Large intestine (tissue), 3 donors: ENCODE measurements at regions not wholly inside any gene's neighbourhood (a gene's known extent, or its start where the extent isn't known, plus 50 kb on each side); places are given as distances from the start of the nearest gene placed in this dataset.

Source experiments
- DNase-seq, 2 donors: peaks; one replicate each; pipeline versions ENCODE4 v3.0.0 to v3.0.0-alpha.2; 2013
- H3K27ac ChIP-seq: one replicate; pipeline ENCODE4 v1.5.1; 2013; ENCODE audit warnings: low read length
- H3K27me3 ChIP-seq: 2 replicates; pipeline ENCODE4 v1.6.1; 2013; ENCODE audit warnings: low read length; ENCODE audit not compliant: control insufficient read depth, insufficient read depth
- H3K36me3 ChIP-seq: 2 replicates; pipeline ENCODE4 v1.6.1; 2013; ENCODE audit warnings: low read length; ENCODE audit not compliant: control insufficient read depth, insufficient read depth
- H3K4me1 ChIP-seq: one replicate; pipeline ENCODE4 v1.6.1; 2013; ENCODE audit warnings: low read length; ENCODE audit not compliant: control insufficient read depth, insufficient read depth
- H3K4me3 ChIP-seq: one replicate; pipeline ENCODE4 v1.5.1; 2013; ENCODE audit warnings: low read length
- H3K9me3 ChIP-seq: one replicate; pipeline ENCODE4 v1.6.1; 2013; ENCODE audit warnings: mild to moderate bottlenecking, low read depth, low read length, moderate library complexity; ENCODE audit not compliant: control insufficient read depth
- WGBS: methylation state at CpG from one replicate; pipeline ENCODE4 v1.1.5; 2013; ENCODE audit warnings: low lambda C conversion rate; ENCODE audit not compliant: insufficient coverage; 5-methylcytosine and 5-hydroxymethylcytosine counted together

DNA sequence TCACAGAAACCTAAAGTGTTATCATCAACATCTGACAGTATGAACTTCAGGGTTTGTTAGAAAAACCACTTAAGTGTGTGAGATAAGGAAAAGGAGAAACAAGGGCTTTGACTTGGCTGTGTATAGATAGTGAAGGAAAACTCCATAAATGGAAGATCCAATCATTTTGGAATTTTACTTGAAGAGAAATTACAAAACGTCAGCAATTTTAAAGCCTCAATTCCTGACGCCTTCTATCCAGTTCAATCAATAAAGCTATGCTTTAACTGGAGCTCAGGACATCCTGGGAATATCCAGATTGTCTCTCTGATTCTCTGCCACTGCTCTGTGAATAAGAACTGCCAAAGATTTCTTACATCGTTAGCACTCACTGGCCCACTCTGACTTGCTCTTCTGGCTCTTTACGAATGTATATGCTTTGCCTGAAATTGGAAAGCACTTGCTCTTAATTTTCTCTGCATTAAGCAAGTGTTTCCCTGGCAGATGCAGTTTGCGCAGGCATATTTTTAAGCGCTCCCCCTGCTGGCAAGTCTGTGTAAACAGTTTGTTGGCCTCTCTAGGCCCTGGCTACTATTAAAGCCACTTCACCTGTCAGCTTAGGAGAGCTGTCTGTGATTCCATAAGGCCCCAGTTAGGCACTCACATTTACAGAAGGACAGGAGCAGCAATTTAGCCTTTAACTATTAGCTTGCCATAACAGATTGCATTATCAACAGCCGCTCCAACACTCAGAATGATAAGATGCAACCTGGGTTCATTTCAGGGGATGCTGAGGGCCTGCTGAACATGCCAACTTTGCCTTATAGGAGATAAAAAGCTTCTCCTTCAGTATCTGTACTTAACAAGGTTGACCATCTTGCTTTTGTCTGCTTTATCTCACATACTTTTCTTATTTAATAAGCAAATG lies 251.4 kb upstream of the DDX53 start:
- no CpG with 5 or more reads among the region's 7 CpGs for WGBS
- H3K4me3 ChIP-seq: no peak overlapping the region
- no peaks in the 10 kb centered on the region for H3K36me3 ChIP-seq
- H3K27ac ChIP-seq: peak overlapping the region; percentile 5
- DNase-seq: peak; percentile 37 to 39
- no peaks in the 10 kb centered on the region for H3K4me1 ChIP-seq
- no peaks in the 10 kb centered on the region for H3K27me3 ChIP-seq
- H3K9me3 ChIP-seq: no peaks in the 10 kb centered on the region

DNA sequence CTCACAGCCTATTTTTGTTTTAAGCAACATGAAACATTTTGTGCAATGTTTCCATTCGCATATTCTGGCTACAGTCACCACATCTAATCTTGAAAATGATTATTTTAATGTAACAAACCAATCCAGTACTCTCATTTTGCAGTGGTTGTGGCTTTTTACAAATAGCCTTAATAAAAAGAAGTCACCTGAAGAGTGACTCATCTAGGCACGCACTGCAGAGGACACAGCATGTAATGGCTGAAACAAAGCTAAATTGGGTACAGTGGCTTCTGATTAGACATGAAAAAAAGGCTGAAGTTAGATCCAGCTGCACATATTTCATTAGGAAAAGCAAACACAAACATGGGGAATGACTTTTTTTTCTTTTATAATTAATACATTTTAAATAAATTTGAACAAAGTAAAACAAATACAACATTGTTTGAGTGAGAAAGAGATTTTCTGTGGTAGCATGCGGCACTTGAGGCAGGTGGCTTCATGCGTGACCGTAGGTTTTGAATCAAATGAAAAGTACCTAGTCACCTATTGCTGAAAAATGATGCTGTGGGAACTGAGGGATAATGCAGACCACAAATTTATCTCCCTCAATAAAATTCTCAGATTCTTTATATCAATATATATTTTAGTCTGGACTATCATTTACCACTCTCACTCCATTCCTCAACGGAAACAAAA lies 240.8 kb upstream of the DDX53 start:
- no peaks in the 10 kb centered on the region for H3K9me3 ChIP-seq
- 80% methylated on average over 1 of the region's 6 CpGs for WGBS
- no peaks in the 10 kb centered on the region for H3K36me3 ChIP-seq
- no peaks in the 10 kb centered on the region for H3K27me3 ChIP-seq
- H3K27ac ChIP-seq: no peak overlapping the region
- H3K4me3 ChIP-seq: no peak overlapping the region
- no peak for DNase-seq
- no peaks in the 10 kb centered on the region for H3K4me1 ChIP-seq

DNA sequence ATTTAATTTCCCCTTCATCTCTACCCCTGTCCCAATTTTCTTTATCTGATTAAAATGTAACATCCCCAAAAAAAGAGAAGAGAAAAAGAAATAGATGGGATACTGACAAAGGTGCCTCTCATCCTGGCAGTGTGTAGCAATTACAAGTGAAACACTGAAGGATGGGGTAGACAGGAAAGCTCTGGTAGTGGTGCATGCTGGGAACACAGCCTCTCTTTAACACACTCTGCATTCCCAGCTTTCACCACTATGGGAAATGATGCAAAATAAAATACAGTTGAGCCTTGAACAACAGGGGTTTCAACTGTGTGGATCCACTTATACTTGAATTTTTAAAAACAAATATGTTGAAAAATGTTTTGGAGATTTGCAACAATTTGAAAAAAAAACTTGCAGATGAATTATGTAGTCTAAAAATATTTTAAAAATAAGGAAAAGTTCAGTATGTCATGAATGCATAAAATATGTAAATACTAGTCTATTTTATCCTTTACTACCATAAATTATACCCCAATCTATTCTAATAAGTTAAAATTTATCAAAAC lies 239.2 kb upstream of the DDX53 start:
- Histone ChIP-seq H3K4me1 (no peaks in the 10 kb centered on the region), H3K27ac (no peak overlapping the region), H3K4me3 (no peak overlapping the region), H3K27me3 (no peaks in the 10 kb centered on the region), H3K9me3 (no peaks in the 10 kb centered on the region), H3K36me3 (no peaks in the 10 kb centered on the region)
- no peak for DNase-seq

DNA sequence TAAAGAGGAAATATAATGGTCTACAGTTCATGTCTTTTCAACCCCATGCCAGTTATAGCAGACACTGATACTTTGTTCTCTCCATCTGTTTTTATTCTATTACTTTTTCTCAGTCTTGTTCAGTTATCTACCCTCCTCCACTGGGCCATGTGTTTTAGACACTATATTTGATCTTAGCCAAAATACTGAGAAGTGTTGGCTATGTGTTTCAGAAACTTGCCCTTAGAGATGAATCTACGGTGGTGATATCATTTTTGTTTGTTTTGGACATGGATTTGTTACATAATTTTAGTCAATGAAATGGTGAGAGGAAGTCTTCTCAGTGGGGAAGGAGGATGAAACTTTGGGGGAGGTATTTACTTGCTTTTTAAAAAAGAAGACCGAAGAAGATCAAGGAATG lies 211.5 kb upstream of the DDX53 start:
- 100% methylated on average over 1 of the region's 2 CpGs for WGBS
- DNase-seq: no peak
- H3K4me3 ChIP-seq: no peak overlapping the region
- no peak overlapping the region for H3K27ac ChIP-seq
- no peaks in the 10 kb centered on the region for H3K4me1 ChIP-seq
- H3K36me3 ChIP-seq: no peaks in the 10 kb centered on the region
- H3K27me3 ChIP-seq: no peaks in the 10 kb centered on the region
- no peaks in the 10 kb centered on the region for H3K9me3 ChIP-seq

DNA sequence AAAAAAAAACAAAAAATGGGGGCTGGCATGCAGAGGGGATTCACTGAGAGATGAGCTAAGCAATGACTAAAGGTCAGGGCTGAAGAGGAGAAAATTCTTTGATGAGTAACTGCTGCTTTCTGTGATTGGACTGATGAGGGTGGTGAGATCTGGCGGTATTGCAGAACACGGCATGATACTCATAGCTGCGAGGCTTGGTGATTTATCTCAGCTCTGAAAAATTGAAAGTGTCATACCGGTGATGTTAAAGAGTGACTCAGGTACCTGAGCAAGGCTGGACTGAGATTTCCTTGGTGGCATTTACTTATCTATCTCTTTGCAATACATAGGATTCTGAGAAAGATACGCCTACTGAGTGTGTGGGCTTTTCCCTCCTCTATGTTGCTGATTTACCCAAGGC lies 204.1 kb upstream of the DDX53 start:
- no peak for DNase-seq
- H3K4me3 ChIP-seq: no peak overlapping the region
- H3K9me3 ChIP-seq: no peaks in the 10 kb centered on the region
- H3K4me1 ChIP-seq: no peaks in the 10 kb centered on the region
- H3K27me3 ChIP-seq: no peaks in the 10 kb centered on the region
- WGBS: no CpG with 5 or more reads among the region's 5 CpGs
- no peaks in the 10 kb centered on the region for H3K36me3 ChIP-seq
- H3K27ac ChIP-seq: no peak overlapping the region

DNA sequence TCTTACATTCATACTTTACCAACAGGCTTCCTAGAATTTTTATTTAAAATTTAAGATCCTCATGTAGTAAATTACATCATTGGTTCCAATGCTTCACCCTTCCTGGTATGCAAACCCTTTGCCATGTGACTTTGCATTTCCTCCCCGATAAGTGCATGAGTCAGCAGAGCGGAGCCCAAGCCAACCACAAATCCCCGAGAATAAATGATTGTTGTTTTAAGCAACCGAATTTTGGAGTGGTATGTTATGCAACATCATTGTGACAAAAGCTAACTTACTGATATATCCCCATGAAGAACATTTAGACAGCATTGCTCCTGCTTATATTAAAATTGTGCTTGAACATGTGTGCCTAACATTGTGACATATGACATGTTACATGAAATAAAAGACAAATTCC lies 199.4 kb upstream of the DDX53 start:
- Histone ChIP-seq H3K27ac (no peak overlapping the region), H3K36me3 (no peaks in the 10 kb centered on the region), H3K4me3 (no peak overlapping the region), H3K9me3 (no peaks in the 10 kb centered on the region), H3K4me1 (no peaks in the 10 kb centered on the region), H3K27me3 (no peaks in the 10 kb centered on the region)
- no peak for DNase-seq
- no CpG with 5 or more reads among the region's 4 CpGs for WGBS

DNA sequence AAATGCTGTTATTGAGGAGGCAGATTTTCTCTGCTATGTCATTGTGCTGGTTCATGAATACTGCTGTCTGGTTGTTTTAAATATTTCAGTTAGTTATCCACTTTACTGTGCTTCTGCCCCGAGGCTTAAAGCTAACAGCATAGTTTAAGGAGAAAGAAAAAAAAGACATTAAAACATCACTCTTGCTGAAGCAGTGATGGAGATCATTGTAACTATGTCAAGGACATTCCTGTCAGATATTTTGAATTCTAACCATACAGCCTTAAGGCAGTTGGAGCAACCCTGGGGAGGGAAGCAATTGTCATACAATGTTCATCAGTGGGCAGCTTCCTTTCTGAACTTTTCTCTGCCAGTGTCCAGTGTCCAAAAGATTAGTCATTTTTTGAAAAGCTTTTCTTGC lies 199.0 kb upstream of the DDX53 start:
- Histone ChIP-seq H3K27ac (no peak overlapping the region), H3K4me3 (no peak overlapping the region)
- no CpG with 5 or more reads among the region's 1 CpG for WGBS

DNA sequence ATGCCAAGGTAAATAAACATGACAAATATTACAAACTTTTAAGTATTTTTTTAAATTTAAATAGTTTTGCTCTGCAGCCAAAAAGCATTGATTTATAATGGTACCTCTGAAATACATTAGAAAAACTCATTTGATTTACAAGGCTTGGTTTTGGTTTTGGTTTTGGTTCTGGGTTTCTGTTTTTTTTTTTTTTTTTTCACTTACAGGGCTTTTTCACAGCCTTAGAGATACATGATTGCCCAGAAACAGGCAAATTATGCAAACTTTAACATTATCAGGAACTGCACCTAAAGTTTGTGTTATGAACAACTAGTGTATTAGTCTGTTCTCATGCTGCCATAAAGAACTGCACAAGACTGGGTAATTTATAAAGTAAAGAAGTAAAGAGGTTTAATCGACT lies 196.4 kb upstream of the DDX53 start:
- H3K9me3 ChIP-seq: no peaks in the 10 kb centered on the region
- no peak overlapping the region for H3K4me3 ChIP-seq
- no CpG with 5 or more reads among the region's 1 CpG for WGBS
- H3K27me3 ChIP-seq: no peaks in the 10 kb centered on the region
- no peak for DNase-seq
- H3K4me1 ChIP-seq: no peaks in the 10 kb centered on the region
- H3K27ac ChIP-seq: no peak overlapping the region
- no peaks in the 10 kb centered on the region for H3K36me3 ChIP-seq

More for the DNA sequence above, 199.0 kb upstream of the DDX53 start:
- no peak for DNase-seq
- Histone ChIP-seq H3K9me3 (no peaks in the 10 kb centered on the region), H3K4me1 (no peaks in the 10 kb centered on the region), H3K36me3 (no peaks in the 10 kb centered on the region), H3K27me3 (no peaks in the 10 kb centered on the region)

DNA sequence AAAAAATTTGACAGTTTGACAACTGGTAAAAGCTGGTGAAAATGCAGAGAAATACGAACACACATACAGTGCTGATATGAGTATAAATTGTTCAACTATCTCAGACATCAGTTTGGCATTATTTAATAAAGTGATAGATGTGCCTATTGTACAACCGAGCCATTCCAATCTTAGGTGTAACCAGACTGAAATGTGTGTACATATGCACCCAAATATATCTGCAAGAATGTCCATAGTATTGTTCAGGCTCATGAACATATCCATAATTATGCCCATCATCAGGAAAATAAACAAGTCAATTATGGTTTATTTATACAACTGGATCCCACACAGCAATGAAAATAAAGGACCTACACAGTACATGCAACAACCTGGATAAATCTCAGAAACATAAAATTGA lies 188.9 kb upstream of the DDX53 start:
- no peak for DNase-seq
- no CpG with 5 or more reads among the region's 2 CpGs for WGBS

DNA sequence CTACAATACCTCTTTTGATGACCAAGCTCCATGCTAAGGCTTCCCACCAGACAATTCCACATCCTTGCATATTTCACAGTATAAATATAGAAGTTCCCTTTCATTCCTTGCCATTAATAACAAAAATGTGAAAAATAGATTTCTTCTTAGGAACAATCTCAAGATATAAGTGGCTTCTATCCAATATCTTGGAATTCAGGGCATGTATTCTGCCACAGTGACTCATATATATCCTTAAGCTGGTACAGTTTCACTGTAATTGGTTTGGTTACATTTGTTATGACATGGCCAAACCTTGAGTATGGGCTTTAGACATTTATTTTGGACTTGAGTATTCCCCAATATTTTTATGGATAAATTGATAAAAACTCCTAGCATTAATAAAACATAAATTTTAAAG lies 181.7 kb upstream of the DDX53 start:
- DNase-seq: no peak
- Histone ChIP-seq H3K27me3 (no peaks in the 10 kb centered on the region), H3K4me3 (no peak overlapping the region), H3K36me3 (no peaks in the 10 kb centered on the region), H3K4me1 (no peaks in the 10 kb centered on the region), H3K27ac (no peak overlapping the region), H3K9me3 (no peaks in the 10 kb centered on the region)

More for the DNA sequence above, 188.9 kb upstream of the DDX53 start:
- H3K9me3 ChIP-seq: no peaks in the 10 kb centered on the region
- no peaks in the 10 kb centered on the region for H3K27me3 ChIP-seq
- H3K4me3 ChIP-seq: no peak overlapping the region
- no peaks in the 10 kb centered on the region for H3K36me3 ChIP-seq
- H3K27ac ChIP-seq: no peak overlapping the region
- H3K4me1 ChIP-seq: no peaks in the 10 kb centered on the region
